ENCODE measurements at regions not wholly inside any gene's neighbourhood (a gene's known extent, or its start where the extent isn't known, plus 50 kb on each side); places are given as distances from the start of the nearest gene placed in this dataset.

GRCh38 chr12:58204071-58204470 lies 262.7 kb downstream of the ATP23 start:
- no peak for DNase-seq

- DNase-seq, result no peak
These were observed 265.5 kb downstream of the ATP23 start for GRCh38 chr12:58206876-58207275.

GRCh38 chr12:58211211-58211610 lies 269.8 kb downstream of the ATP23 start:
- DNase-seq, result no peak

GRCh38 chr12:58217130-58217529 lies 275.8 kb downstream of the ATP23 start:
- DNase-seq, result no peak

GRCh38 chr12:58224536-58225105 lies 283.3 kb downstream of the ATP23 start:
- DNase-seq, result no peak

- no peak for DNase-seq
These were observed 284.0 kb downstream of the ATP23 start for GRCh38 chr12:58225203-58225877.

- no peak for DNase-seq
These were observed 292.5 kb downstream of the ATP23 start for GRCh38 chr12:58233886-58234285.

GRCh38 chr12:58238411-58238810 lies 297.0 kb downstream of the ATP23 start:
- DNase-seq, result no peak

- DNase-seq, result no peak
These were observed 299.7 kb downstream of the ATP23 start for GRCh38 chr12:58241099-58241498.

GRCh38 chr12:58242796-58243630 lies 301.6 kb downstream of the ATP23 start:
- DNase-seq, result no peak

GRCh38 chr12:58247633-58248032 lies 306.3 kb downstream of the ATP23 start:
- no peak for DNase-seq

GRCh38 chr12:58248599-58248998 lies 307.2 kb downstream of the ATP23 start:
- no peak for DNase-seq

GRCh38 chr12:58249610-58250009 lies 308.2 kb downstream of the ATP23 start:
- no peak for DNase-seq

GRCh38 chr12:58250077-58250476 lies 308.7 kb downstream of the ATP23 start:
- no peak for DNase-seq

GRCh38 chr12:58252914-58253313 lies 311.5 kb downstream of the ATP23 start:
- no peak for DNase-seq

- DNase-seq, result no peak
These were observed 312.3 kb downstream of the ATP23 start for GRCh38 chr12:58253663-58254062.

GRCh38 chr12:58254463-58255100 lies 313.2 kb downstream of the ATP23 start:
- DNase-seq, result no peak

GRCh38 chr12:58262796-58263195 lies 321.4 kb downstream of the ATP23 start:
- DNase-seq, result no peak

- DNase-seq, result no peak
These were observed 322.4 kb downstream of the ATP23 start for GRCh38 chr12:58263816-58264215.

GRCh38 chr12:58268069-58268468 lies 326.7 kb downstream of the ATP23 start:
- no peak for DNase-seq

GRCh38 chr12:58269476-58269875 lies 328.1 kb downstream of the ATP23 start:
- DNase-seq, result no peak

- DNase-seq, result no peak
These were observed 329.8 kb downstream of the ATP23 start for GRCh38 chr12:58270966-58271705.

GRCh38 chr12:58272461-58272860 lies 331.1 kb downstream of the ATP23 start:
- DNase-seq, result no peak
